H9 (cell line): ENCODE measurements at regions not wholly inside any gene's neighbourhood (a gene's known extent, or its start where the extent isn't known, plus 50 kb on each side); places are given as distances from the start of the nearest gene placed in this dataset.

Experiments used
- DNase-seq: peaks from one replicate; pipeline ENCODE4 v3.0.0-alpha.2; 2017
- H2AFZ ChIP-seq: one replicate; pipeline ENCODE4 v1.6.1; 2013; ENCODE audit warnings: mild to moderate bottlenecking, low read length, control low read depth, moderate library complexity
- H2AK5ac ChIP-seq: 2 replicates; pipeline ENCODE4 v1.6.1; 2013; ENCODE audit warnings: low read length, control low read depth, mixed read lengths; ENCODE audit not compliant: insufficient read length
- H2BK120ac ChIP-seq: one replicate; pipeline ENCODE4 v1.6.1; 2013; ENCODE audit warnings: low read depth, mild to moderate bottlenecking, low read length, control low read depth, inconsistent platforms; ENCODE audit not compliant: poor library complexity, severe bottlenecking
- H2BK12ac ChIP-seq: 2 replicates; pipeline ENCODE4 v1.6.1; 2013; ENCODE audit warnings: low read length, control low read depth, mixed read lengths, low read depth; ENCODE audit not compliant: insufficient read length
- H2BK15ac ChIP-seq: 2 replicates; pipeline ENCODE4 v1.6.1; 2013; ENCODE audit warnings: low read depth, low read length, control low read depth
- H2BK20ac ChIP-seq: one replicate; pipeline ENCODE4 v1.6.1; 2013; ENCODE audit warnings: low read depth, mild to moderate bottlenecking, low read length, control low read depth, inconsistent platforms; ENCODE audit not compliant: poor library complexity, severe bottlenecking
- H2BK5ac ChIP-seq: 2 replicates; pipeline ENCODE4 v1.6.1; 2013; ENCODE audit warnings: low read length, control low read depth, mixed read lengths; ENCODE audit not compliant: insufficient read length
- H3K14ac ChIP-seq: 2 replicates; pipeline ENCODE4 v1.6.1; 2013; ENCODE audit warnings: low read length, control low read depth; ENCODE audit not compliant: insufficient read depth
- H3K18ac ChIP-seq: 2 replicates; pipeline ENCODE4 v1.6.1; 2013; ENCODE audit warnings: low read depth, mild to moderate bottlenecking, mixed read lengths, low read length, control low read depth; ENCODE audit not compliant: insufficient read length
- H3K23ac ChIP-seq: 2 replicates; pipeline ENCODE4 v1.6.1; 2013; ENCODE audit warnings: low read length, control low read depth, mixed read lengths, low read depth; ENCODE audit not compliant: insufficient read length
- H3K23me2 ChIP-seq: 2 replicates; pipeline ENCODE4 v1.6.1; 2013; ENCODE audit warnings: low read depth, mild to moderate bottlenecking, mixed read lengths, low read length, control low read depth; ENCODE audit not compliant: insufficient read length, poor library complexity, severe bottlenecking
- H3K27ac ChIP-seq: 2 replicates; pipeline ENCODE4 v1.5.1; 2013; ENCODE audit warnings: low read length, control low read depth, mixed read lengths, low read depth; ENCODE audit not compliant: insufficient read length
- H3K27me3 ChIP-seq: 2 replicates; pipeline ENCODE4 v1.6.1; 2013; ENCODE audit warnings: low read length, control low read depth, inconsistent platforms; ENCODE audit not compliant: insufficient read depth
- H3K4ac ChIP-seq: 2 replicates; pipeline ENCODE4 v1.6.1; 2013; ENCODE audit warnings: low read depth, mild to moderate bottlenecking, control low read depth, inconsistent platforms, low read length, moderate library complexity
- H3K4me1 ChIP-seq: 2 replicates; pipeline ENCODE4 v1.6.1; 2013; ENCODE audit warnings: low read length, control low read depth, inconsistent platforms; ENCODE audit not compliant: insufficient read depth
- H3K4me2 ChIP-seq: 2 replicates; pipeline ENCODE4 v1.6.1; 2013; ENCODE audit warnings: low read length, control low read depth, mixed read lengths; ENCODE audit not compliant: insufficient read length, insufficient read depth
- H3K56ac ChIP-seq: 2 replicates; pipeline ENCODE4 v1.6.1; 2013; ENCODE audit warnings: low read depth, mild to moderate bottlenecking, mixed read lengths, low read length, control low read depth; ENCODE audit not compliant: insufficient read length
- H3K79me1 ChIP-seq: 2 replicates; pipeline ENCODE4 v1.6.1; 2013; ENCODE audit warnings: low read depth, mild to moderate bottlenecking, moderate library complexity, low read length, control low read depth, inconsistent platforms; ENCODE audit not compliant: insufficient read depth, poor library complexity, severe bottlenecking
- H3K79me2 ChIP-seq: 2 replicates; pipeline ENCODE4 v1.6.1; 2013; ENCODE audit warnings: low read length, control low read depth, inconsistent platforms; ENCODE audit not compliant: insufficient read depth
- H3K9ac ChIP-seq: 2 replicates; pipeline ENCODE4 v1.6.1; 2013; ENCODE audit warnings: low read length, control low read depth, mixed read lengths; ENCODE audit not compliant: insufficient read length; ENCODE audit errors: extremely low read depth
- H3K9me3 ChIP-seq: one replicate; pipeline ENCODE4 v1.6.1; 2013; ENCODE audit warnings: low read depth, low read length, inconsistent platforms; ENCODE audit not compliant: control insufficient read depth
- H3T11ph ChIP-seq: one replicate; pipeline ENCODE4 v1.6.1; 2013; ENCODE audit warnings: mild to moderate bottlenecking, low read length, control low read depth, inconsistent platforms
- H4K20me1 ChIP-seq: one replicate; pipeline ENCODE4 v1.6.1; 2013; ENCODE audit not compliant: control insufficient read depth, insufficient read length, insufficient read depth
- H4K5ac ChIP-seq: 2 replicates; pipeline ENCODE4 v1.6.1; 2013; ENCODE audit warnings: low read depth, mild to moderate bottlenecking, mixed read lengths, low read length, control low read depth; ENCODE audit not compliant: insufficient read length
- H4K8ac ChIP-seq: replicated peaks from 2 replicates; pipeline ENCODE4 v1.6.1; 2013; ENCODE audit warnings: low read length, control low read depth, mixed read lengths, low read depth; ENCODE audit not compliant: insufficient read length
- H4K91ac ChIP-seq: 2 replicates; pipeline ENCODE4 v1.6.1; 2013; ENCODE audit warnings: low read depth, mild to moderate bottlenecking, moderate library complexity, mixed read lengths, low read length, control low read depth; ENCODE audit not compliant: insufficient read length
- H3K27ac Mint-ChIP-seq, 3 experiments: 2 replicates in 2 of 3; 3 replicates in 1 of 3; pipeline ENCODE4 v1.8.0; 2020 to 2021; ENCODE audit warnings: mixed read lengths in 3 of 3, mild to moderate bottlenecking in 1 of 3, moderate library complexity in 1 of 3
- H3K27me3 Mint-ChIP-seq: 2 replicates; pipeline ENCODE4 v1.8.0; 2021; ENCODE audit warnings: low read depth, mild to moderate bottlenecking, moderate library complexity, mixed read lengths
- H3K36me3 Mint-ChIP-seq, 3 experiments: 2 replicates in 2 of 3; 3 replicates in 1 of 3; pipeline ENCODE4 v1.8.0; 2020 to 2021; ENCODE audit warnings: low read depth in 3 of 3, mixed read lengths in 3 of 3; ENCODE audit not compliant: insufficient read depth in 1 of 3
- H3K4me1 Mint-ChIP-seq, 2 experiments: 2 replicates each; pipeline ENCODE4 v1.8.0; 2020; ENCODE audit warnings: mixed read lengths in 2 of 2
- H3K4me3 Mint-ChIP-seq, 2 experiments: 2 replicates in 1 of 2; 3 replicates in 1 of 2; pipeline ENCODE4 v1.8.0; 2020 to 2021; ENCODE audit warnings: mild to moderate bottlenecking in 2 of 2, mixed read lengths in 2 of 2, moderate library complexity in 1 of 2
- H3K9me3 Mint-ChIP-seq, 2 experiments: 2 replicates in 1 of 2; 3 replicates in 1 of 2; pipeline ENCODE4 v1.8.0; 2020; ENCODE audit warnings: mild to moderate bottlenecking in 2 of 2, mixed read lengths in 2 of 2, moderate library complexity in 1 of 2
- CTCF ChIP-seq: fragments of 200-600 bp; sonication (generic); conservative IDR thresholded peaks from 3 replicates; pipeline ENCODE4 v1.8.0; 2021; ENCODE audit warnings: antibody characterized with exemption, mild to moderate bottlenecking
- WGBS: extraction: QIAGEN DNeasy Blood & Tissue Kit; methylation state at CpG from one replicate; pipeline ENCODE4 v1.1.7; 2013; ENCODE audit warnings: missing lambda C conversion rate, low lambda C conversion rate, mixed read lengths; ENCODE audit not compliant: insufficient read length; ENCODE audit errors: extremely low coverage; 5-methylcytosine and 5-hydroxymethylcytosine counted together

DNA sequence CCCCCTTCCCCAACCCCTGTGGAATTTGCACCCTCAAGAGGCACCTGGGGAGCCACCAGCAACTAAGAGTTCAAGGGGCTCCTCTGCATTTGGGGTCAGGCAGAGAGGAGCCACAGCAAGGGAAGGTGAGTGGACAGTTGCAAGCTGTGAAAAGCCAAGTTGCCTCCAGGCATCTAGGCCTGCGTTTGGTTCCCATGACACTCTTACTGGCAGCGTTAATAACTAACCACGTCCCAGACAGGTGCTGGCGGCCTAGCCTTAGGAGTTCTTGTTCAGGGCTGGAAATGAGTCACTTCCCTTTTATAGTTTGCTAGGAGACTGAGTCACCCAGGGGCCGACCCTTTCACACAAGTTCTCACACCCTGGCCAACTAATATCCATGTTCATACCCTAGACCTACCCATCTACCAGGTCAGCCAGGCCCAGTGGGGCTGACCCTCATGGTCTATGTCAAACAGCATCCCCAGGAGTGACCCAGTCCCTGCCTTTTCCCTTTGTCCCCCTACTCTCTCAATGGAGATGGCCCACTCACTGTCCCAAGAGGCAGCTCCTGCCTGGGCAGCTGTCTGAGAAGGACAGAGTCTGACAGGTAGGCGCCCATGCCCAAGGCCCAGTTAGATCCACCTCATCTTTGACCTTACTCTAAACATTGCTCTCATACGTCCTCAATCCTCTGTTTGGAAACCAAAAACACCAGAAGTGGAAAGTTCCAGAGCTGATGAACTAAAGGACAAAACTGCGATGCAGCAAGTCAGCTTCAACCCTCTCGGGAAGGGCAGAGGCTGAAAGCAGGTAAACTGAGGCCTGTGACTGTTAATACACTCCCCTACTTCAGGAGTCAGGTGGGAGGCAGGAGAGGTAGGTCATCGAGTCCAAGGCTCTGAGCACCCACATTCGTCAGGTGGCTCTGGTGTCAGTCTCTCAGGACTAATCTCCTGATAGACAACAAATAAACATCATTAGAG, 300.6 kb downstream of the SOX9 start:
- no peak overlapping the region for H4K91ac ChIP-seq
- no peak overlapping the region for H3K27ac ChIP-seq
- no peak overlapping the region for H3T11ph ChIP-seq
- no peak overlapping the region for H2BK20ac ChIP-seq
- no peak overlapping the region for H2AK5ac ChIP-seq
- H3K4me1 ChIP-seq = peaks cover 1% of the 10 kb centered on the region; the same call in 1 of the 2 replicates
- Mint-ChIP-seq H3K4me3 (no peak overlapping the region), H3K27ac (no peak overlapping the region), H3K27me3 (peaks cover 2% of the 10 kb centered on the region; the same call in 1 of the 2 replicates), H3K4me1 (peaks cover 10 to 25% of the 10 kb centered on the region in 2 experiments), H3K9me3 (peaks cover 17 to 22% of the 10 kb centered on the region in 2 experiments), H3K36me3 (peaks cover 6 to 22% (median 10%) of the 10 kb centered on the region in 3 experiments)
- H3K9ac ChIP-seq = no peak overlapping the region
- no peak for TF ChIP-seq CTCF
- no peak overlapping the region for H2BK120ac ChIP-seq
- no peak overlapping the region for H2BK5ac ChIP-seq
- no peak for DNase-seq
- no peak overlapping the region for H3K4ac ChIP-seq
- H4K8ac ChIP-seq = no peak overlapping the region
- WGBS = no CpG with 5 or more reads among the region's 11 CpGs
- H3K14ac ChIP-seq = no peak overlapping the region
- H3K18ac ChIP-seq = no peak overlapping the region
- no peak overlapping the region for H3K23ac ChIP-seq
- H3K79me2 ChIP-seq = no peaks in the 10 kb centered on the region
- H3K56ac ChIP-seq = no peak overlapping the region
- no peak overlapping the region for H2BK12ac ChIP-seq
- H3K4me2 ChIP-seq = no peak overlapping the region
- no peak overlapping the region for H2AFZ ChIP-seq
- no peaks in the 10 kb centered on the region for H3K79me1 ChIP-seq
- peaks cover 9% of the 10 kb centered on the region for H3K9me3 ChIP-seq
- no peaks in the 10 kb centered on the region for H3K23me2 ChIP-seq
- H3K27me3 ChIP-seq = no peaks in the 10 kb centered on the region
- no peaks in the 10 kb centered on the region for H4K20me1 ChIP-seq
- no peak overlapping the region for H4K5ac ChIP-seq
- H2BK15ac ChIP-seq = no peak overlapping the region
